Spleen (tissue), 7 donors: ENCODE measurements at regions not wholly inside any gene's neighbourhood (a gene's known extent, or its start where the extent isn't known, plus 50 kb on each side); places are given as distances from the start of the nearest gene placed in this dataset.

Experiments used
- POLR2AphosphoS5 ChIP-seq, 3 donors: sonication (generic); formaldehyde crosslinking; IDR thresholded peaks; one replicate each; pipeline ENCODE4 v1.5.1; 2017; ENCODE audit warnings: antibody characterized with exemption in 3 of 3
- TF ChIP-seq, protein P1 (sequence below), 11 experiments: fragments of 200-600 bp in 7 of 11; fragments of 450-650 bp in 4 of 11; sonication (generic) in 4 of 11; IDR thresholded peaks in 8 of 11; conservative IDR thresholded peaks in 3 of 11; 1 replicate in 7 of 11; 2 replicates in 4 of 11; pipeline versions ENCODE4 v1.4.0 to v1.8.0; 2016 to 2021; ENCODE audit warnings: antibody characterized with exemption in 11 of 11, inconsistent platforms in 4 of 11, mild to moderate bottlenecking in 1 of 11
- donor health status: DM: no; HTN: no; CAD: no; lungs with moderate emphysema.
- donor health status: DM: no; HTN: no; CAD: no.
- donor health status: DM: no; HTN: no; CAD: no.

- TF ChIP-seq, protein P1, sequence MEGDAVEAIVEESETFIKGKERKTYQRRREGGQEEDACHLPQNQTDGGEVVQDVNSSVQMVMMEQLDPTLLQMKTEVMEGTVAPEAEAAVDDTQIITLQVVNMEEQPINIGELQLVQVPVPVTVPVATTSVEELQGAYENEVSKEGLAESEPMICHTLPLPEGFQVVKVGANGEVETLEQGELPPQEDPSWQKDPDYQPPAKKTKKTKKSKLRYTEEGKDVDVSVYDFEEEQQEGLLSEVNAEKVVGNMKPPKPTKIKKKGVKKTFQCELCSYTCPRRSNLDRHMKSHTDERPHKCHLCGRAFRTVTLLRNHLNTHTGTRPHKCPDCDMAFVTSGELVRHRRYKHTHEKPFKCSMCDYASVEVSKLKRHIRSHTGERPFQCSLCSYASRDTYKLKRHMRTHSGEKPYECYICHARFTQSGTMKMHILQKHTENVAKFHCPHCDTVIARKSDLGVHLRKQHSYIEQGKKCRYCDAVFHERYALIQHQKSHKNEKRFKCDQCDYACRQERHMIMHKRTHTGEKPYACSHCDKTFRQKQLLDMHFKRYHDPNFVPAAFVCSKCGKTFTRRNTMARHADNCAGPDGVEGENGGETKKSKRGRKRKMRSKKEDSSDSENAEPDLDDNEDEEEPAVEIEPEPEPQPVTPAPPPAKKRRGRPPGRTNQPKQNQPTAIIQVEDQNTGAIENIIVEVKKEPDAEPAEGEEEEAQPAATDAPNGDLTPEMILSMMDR (IDR thresholded peaks at IDR 0.05 in 8 of 11, conservative IDR thresholded peaks at IDR 0.05 in 3 of 11) = no peak
- no peak for TF ChIP-seq POLR2AphosphoS5 (IDR thresholded peaks at IDR 0.05)
Measured at GRCh38 chr2:146817613-146818012, 1027.2 kb upstream of the ACVR2A start.
